HEK293 (cell line): ENCODE measurements at regions not wholly inside any gene's neighbourhood (a gene's known extent, or its start where the extent isn't known, plus 50 kb on each side); places are given as distances from the start of the nearest gene placed in this dataset.

Experiments
- CTCF ChIA-PET: fragments of 350-600 bp; formaldehyde crosslinking; extraction: SDS; loops from one replicate; lab custom pipeline; 2021; ENCODE audit warnings: antibody characterized with exemption; lab: Yijun Ruan, JAX
- POLR2A ChIA-PET: fragments of 300-600 bp; formaldehyde crosslinking; extraction: SDS; loops from one replicate; lab custom pipeline; 2020; ENCODE audit warnings: antibody characterized with exemption, inconsistent platforms; lab: Yijun Ruan, JAX
- H3K27ac ChIP-seq: fragments of 200-500 bp; sonication (Bioruptor generic); 2 replicates; pipeline ENCODE4 v1.5.1; 2014; ENCODE audit warnings: low read depth, low read length, control low read depth, inconsistent platforms; ENCODE audit errors: extremely low read depth
- H3K36me3 ChIP-seq, 2 experiments: fragments of 200-500 bp in 1 of 2; sonication (Bioruptor generic) in 1 of 2; 1 replicate in 1 of 2; 2 replicates in 1 of 2; pipeline ENCODE4 v1.5.1; 2014 to 2017; ENCODE audit warnings: inconsistent platforms in 2 of 2, low read length in 2 of 2; ENCODE audit not compliant: control insufficient read depth in 2 of 2, insufficient read depth in 1 of 2
- H3K4me1 ChIP-seq: fragments of 200-500 bp; sonication (Bioruptor generic); 2 replicates; pipeline ENCODE4 v1.5.1; 2014; ENCODE audit warnings: mild to moderate bottlenecking, low read length, inconsistent platforms; ENCODE audit not compliant: control insufficient read depth, insufficient read depth
- H3K4me3 ChIP-seq: 2 replicates; pipeline ENCODE4 v1.5.1; 2011; ENCODE audit warnings: low read depth, mild to moderate bottlenecking, control low read depth, low read length, moderate library complexity
- H3K9me3 ChIP-seq: fragments of 200-500 bp; sonication (Bioruptor generic); 2 replicates; pipeline ENCODE4 v1.5.1; 2014; ENCODE audit warnings: low read depth, low read length, inconsistent platforms; ENCODE audit not compliant: control insufficient read depth, insufficient read depth
- CTCF ChIP-seq: fragments of 450-650 bp; formaldehyde crosslinking; IDR thresholded peaks from 2 replicates; pipeline ENCODE4 v1.5.1; 2016; ENCODE audit warnings: missing biosample characterization, missing genetic modification characterization
- HOXC10 ChIP-seq: sonication (generic); formaldehyde crosslinking; IDR thresholded peaks from 2 replicates; pipeline ENCODE4 v1.8.1; 2023; ENCODE audit warnings: mild to moderate bottlenecking, missing genetic modification reagents
- REST ChIP-seq: fragments of 450-650 bp; formaldehyde crosslinking; IDR thresholded peaks from 2 replicates; pipeline ENCODE4 v1.5.1; 2016; ENCODE audit warnings: missing biosample characterization, missing genetic modification characterization
- SCRT1 ChIP-seq: fragments of 450-650 bp; formaldehyde crosslinking; IDR thresholded peaks from 2 replicates; pipeline ENCODE4 v1.5.1; 2016; ENCODE audit warnings: missing biosample characterization, missing genetic modification characterization, borderline replicate concordance
- TCF7L2 ChIP-seq: IDR thresholded peaks from 2 replicates; pipeline ENCODE4 v1.6.1; 2011; ENCODE audit warnings: low read depth, mild to moderate bottlenecking, inconsistent platforms, low read length, moderate library complexity, borderline replicate concordance
- ZBTB48 ChIP-seq: fragments of 450-650 bp; formaldehyde crosslinking; IDR thresholded peaks from 2 replicates; pipeline ENCODE4 v1.5.1; 2016; ENCODE audit warnings: missing biosample characterization, missing genetic modification characterization
- ZBTB6 ChIP-seq: fragments of 450-650 bp; formaldehyde crosslinking; IDR thresholded peaks from 2 replicates; pipeline ENCODE4 v1.5.1; 2017; ENCODE audit warnings: missing biosample characterization, missing genetic modification characterization
- ZEB2 ChIP-seq: fragments of 450-650 bp; formaldehyde crosslinking; IDR thresholded peaks from 2 replicates; pipeline ENCODE4 v1.5.1; 2016; ENCODE audit warnings: missing biosample characterization, missing genetic modification characterization
- ZNF10 ChIP-seq: fragments of 450-650 bp; formaldehyde crosslinking; IDR thresholded peaks from 2 replicates; pipeline ENCODE4 v1.5.1; 2017; ENCODE audit warnings: missing biosample characterization, missing genetic modification characterization
- ZNF138 ChIP-seq: fragments of 450-650 bp; formaldehyde crosslinking; IDR thresholded peaks from 2 replicates; pipeline ENCODE4 v1.5.1; 2016; ENCODE audit warnings: missing biosample characterization, missing genetic modification characterization, borderline replicate concordance
- ZNF140 ChIP-seq: fragments of 450-650 bp; formaldehyde crosslinking; IDR thresholded peaks from 2 replicates; pipeline ENCODE4 v1.5.1; 2016; ENCODE audit warnings: missing biosample characterization, missing genetic modification characterization
- ZNF146 ChIP-seq: fragments of 450-650 bp; formaldehyde crosslinking; IDR thresholded peaks from 2 replicates; pipeline ENCODE4 v1.5.1; 2016; ENCODE audit warnings: missing biosample characterization, missing genetic modification characterization
- ZNF701 ChIP-seq: fragments of 450-650 bp; formaldehyde crosslinking; IDR thresholded peaks from 2 replicates; pipeline ENCODE4 v1.5.1; 2016; ENCODE audit warnings: missing biosample characterization, missing genetic modification characterization
- ZNF830 ChIP-seq: fragments of 450-650 bp; IDR thresholded peaks from 2 replicates; pipeline ENCODE4 v1.5.0; 2018; ENCODE audit warnings: missing biosample characterization, missing genetic modification characterization, low read depth, mild to moderate bottlenecking, moderate library complexity
- ZSCAN16 ChIP-seq: fragments of 450-650 bp; formaldehyde crosslinking; IDR thresholded peaks from 2 replicates; pipeline ENCODE4 v1.5.1; 2016; ENCODE audit warnings: missing biosample characterization, missing genetic modification characterization
- ZXDB ChIP-seq: fragments of 450-650 bp; formaldehyde crosslinking; IDR thresholded peaks from 2 replicates; pipeline ENCODE4 v1.5.1; 2016; ENCODE audit warnings: missing biosample characterization, missing genetic modification characterization
- TF ChIP-seq, protein P1 (sequence below): fragments of 450-650 bp; formaldehyde crosslinking; IDR thresholded peaks from 2 replicates; pipeline ENCODE4 v1.5.1; 2017; ENCODE audit warnings: missing biosample characterization, missing genetic modification characterization
- TF ChIP-seq, protein P2 (sequence below): fragments of 450-650 bp; formaldehyde crosslinking; conservative IDR thresholded peaks from 2 replicates; pipeline ENCODE4 v1.5.1; 2016; ENCODE audit warnings: low read depth, missing biosample characterization, missing genetic modification characterization

DNA sequence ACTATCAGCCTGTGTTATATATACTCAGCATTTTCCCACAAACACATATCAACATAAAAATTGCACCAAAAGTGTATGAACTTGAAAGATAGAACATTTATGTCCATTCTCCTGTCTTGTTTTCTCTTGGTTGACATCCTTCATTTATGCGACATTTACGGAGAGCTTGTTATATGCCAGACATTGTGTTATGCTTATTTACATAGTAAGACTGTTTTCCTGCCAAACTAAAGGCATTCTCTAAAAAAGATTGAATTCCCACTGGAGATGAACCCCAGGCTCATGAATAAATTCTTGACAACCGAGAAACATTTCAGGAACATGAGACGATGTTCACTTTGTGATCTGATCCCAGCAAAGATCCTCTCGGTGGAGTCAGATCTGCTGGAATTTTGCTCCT lies 131.0 kb downstream of the RAP2A start:
- H3K36me3 ChIP-seq: no peaks in the 10 kb centered on the region
- no peak overlapping the region for H3K4me3 ChIP-seq
- no peak overlapping the region for H3K27ac ChIP-seq
- POLR2A ChIA-PET: no interaction called here
- H3K9me3 ChIP-seq: no peaks in the 10 kb centered on the region
- CTCF ChIA-PET: no interaction called here
- no peaks in the 10 kb centered on the region for H3K4me1 ChIP-seq
- no peak for TF ChIP-seq ZNF701 (tag by site-specific recombination)
- no peak for TF ChIP-seq CTCF (tag by site-specific recombination)
- no peak for TF ChIP-seq ZNF138 (tag by site-specific recombination)
- TF ChIP-seq ZNF830 (tag by site-specific recombination): no peak
- TF ChIP-seq ZNF10: no peak
- TF ChIP-seq, protein P1, sequence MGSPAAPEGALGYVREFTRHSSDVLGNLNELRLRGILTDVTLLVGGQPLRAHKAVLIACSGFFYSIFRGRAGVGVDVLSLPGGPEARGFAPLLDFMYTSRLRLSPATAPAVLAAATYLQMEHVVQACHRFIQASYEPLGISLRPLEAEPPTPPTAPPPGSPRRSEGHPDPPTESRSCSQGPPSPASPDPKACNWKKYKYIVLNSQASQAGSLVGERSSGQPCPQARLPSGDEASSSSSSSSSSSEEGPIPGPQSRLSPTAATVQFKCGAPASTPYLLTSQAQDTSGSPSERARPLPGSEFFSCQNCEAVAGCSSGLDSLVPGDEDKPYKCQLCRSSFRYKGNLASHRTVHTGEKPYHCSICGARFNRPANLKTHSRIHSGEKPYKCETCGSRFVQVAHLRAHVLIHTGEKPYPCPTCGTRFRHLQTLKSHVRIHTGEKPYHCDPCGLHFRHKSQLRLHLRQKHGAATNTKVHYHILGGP (tag by site-specific recombination): no peak
- TF ChIP-seq ZEB2 (tag by site-specific recombination): no peak
- no peak for TF ChIP-seq ZSCAN16 (tag by site-specific recombination)
- TF ChIP-seq TCF7L2: no peak
- TF ChIP-seq REST (tag by site-specific recombination): no peak
- TF ChIP-seq HOXC10 (CRISPR knock-in tag): no peak
- no peak for TF ChIP-seq ZNF140
- TF ChIP-seq, protein P2, sequence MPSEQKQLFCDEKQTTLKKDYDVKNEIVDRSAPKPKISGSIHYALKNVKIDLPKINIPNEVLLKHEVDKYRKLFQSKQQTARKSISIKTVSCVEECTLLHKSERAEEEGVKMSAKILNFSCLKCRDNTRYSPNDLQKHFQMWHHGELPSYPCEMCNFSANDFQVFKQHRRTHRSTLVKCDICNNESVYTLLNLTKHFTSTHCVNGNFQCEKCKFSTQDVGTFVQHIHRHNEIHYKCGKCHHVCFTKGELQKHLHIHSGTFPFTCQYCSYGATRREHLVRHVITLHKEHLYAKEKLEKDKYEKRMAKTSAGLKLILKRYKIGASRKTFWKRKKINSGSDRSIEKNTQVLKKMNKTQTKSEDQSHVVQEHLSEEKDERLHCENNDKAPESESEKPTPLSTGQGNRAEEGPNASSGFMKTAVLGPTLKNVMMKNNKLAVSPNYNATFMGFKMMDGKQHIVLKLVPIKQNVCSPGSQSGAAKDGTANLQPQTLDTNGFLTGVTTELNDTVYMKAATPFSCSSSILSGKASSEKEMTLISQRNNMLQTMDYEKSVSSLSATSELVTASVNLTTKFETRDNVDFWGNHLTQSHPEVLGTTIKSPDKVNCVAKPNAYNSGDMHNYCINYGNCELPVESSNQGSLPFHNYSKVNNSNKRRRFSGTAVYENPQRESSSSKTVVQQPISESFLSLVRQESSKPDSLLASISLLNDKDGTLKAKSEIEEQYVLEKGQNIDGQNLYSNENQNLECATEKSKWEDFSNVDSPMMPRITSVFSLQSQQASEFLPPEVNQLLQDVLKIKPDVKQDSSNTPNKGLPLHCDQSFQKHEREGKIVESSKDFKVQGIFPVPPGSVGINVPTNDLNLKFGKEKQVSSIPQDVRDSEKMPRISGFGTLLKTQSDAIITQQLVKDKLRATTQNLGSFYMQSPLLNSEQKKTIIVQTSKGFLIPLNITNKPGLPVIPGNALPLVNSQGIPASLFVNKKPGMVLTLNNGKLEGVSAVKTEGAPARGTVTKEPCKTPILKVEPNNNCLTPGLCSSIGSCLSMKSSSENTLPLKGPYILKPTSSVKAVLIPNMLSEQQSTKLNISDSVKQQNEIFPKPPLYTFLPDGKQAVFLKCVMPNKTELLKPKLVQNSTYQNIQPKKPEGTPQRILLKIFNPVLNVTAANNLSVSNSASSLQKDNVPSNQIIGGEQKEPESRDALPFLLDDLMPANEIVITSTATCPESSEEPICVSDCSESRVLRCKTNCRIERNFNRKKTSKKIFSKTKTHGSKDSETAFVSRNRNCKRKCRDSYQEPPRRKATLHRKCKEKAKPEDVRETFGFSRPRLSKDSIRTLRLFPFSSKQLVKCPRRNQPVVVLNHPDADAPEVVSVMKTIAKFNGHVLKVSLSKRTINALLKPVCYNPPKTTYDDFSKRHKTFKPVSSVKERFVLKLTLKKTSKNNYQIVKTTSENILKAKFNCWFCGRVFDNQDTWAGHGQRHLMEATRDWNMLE (tag by site-specific recombination): no peak
- TF ChIP-seq ZBTB6: no peak
- no peak for TF ChIP-seq SCRT1
- TF ChIP-seq ZBTB48 (tag by site-specific recombination): no peak
- TF ChIP-seq ZNF146 (tag by site-specific recombination): no peak
- TF ChIP-seq ZXDB (tag by site-specific recombination): no peak
